DMS79 (cell line): ENCODE measurements at regions not wholly inside any gene's neighbourhood (a gene's known extent, or its start where the extent isn't known, plus 50 kb on each side); places are given as distances from the start of the nearest gene placed in this dataset.
"Not testable (repeated sequence)": the region's sequence is repeated elsewhere in the genome, so short reads cannot be mapped to it uniquely, and the experiment has no call there.

Source experiments
- DNase-seq: peaks from one replicate; lab custom pipeline; 2025; lab: John Stamatoyannopoulos, UW

GRCh38 chr6:85081102-85081501 lies 316.7 kb upstream of the TBX18 start:
- DNase-seq, result no peak

DNA sequence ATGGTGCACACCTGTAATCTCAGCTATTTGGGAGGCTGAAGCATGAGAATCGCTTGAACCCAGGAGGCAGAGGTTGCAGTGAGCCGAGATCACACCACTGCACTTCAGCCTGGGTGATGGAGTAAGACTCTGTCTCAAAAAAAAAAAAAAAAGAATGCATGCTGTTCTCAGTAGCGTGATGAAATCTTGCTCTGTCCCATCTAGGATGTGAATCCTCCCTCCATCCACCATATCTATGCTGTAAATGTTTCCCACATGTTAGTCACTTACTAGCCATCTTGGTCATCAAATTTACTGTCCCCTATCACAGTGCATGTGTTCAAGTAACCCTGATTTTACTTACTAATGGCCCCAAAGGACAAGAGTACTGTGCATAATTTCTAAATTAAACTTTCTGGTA lies 315.4 kb upstream of the TBX18 start:
- no peak for DNase-seq

GRCh38 chr6:85078058-85078457 lies 313.7 kb upstream of the TBX18 start:
- no peak for DNase-seq

GRCh38 chr6:85077098-85077497 lies 312.7 kb upstream of the TBX18 start:
- DNase-seq, result no peak

DNA sequence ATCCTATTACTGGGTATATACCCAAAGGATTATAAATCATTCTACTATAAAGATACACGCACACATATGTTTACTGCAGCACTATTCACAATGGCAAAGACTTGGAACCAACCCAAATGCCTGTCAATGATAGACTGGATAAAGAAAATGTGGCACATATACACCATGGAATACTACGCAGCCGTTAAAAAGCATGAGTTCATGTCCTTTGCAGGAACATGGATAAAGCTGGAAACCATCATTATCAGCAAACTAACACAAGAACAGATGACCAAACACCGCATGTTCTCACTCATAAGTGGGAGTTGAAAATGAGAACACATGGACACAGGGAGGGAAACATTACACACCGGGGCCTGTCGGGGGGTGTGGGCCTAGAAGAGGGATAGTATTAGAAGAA lies 307.4 kb upstream of the TBX18 start:
- DNase-seq, result not testable (repeated sequence)

GRCh38 chr6:85069577-85069976 lies 305.2 kb upstream of the TBX18 start:
- DNase-seq, result no peak

GRCh38 chr6:85068221-85068620 lies 303.8 kb upstream of the TBX18 start:
- DNase-seq, result no peak

DNA sequence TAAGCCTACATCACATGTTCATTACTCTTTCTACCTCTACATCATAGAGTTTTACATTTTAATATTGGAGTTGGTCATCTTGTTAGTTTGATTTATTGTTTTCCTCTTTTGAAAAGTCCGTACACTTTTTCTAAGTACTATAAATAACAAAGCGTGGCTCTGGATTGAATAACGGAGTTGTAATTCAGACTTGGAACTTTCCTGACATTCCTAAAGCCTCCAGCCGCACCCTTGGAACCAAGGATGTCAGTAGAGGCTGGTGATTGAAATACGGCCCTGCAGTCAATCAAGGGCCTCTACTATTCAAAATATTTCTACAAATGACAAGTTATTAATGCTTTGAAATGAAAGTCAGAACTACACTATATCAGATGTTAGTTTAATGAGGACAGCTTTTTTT lies 301.9 kb upstream of the TBX18 start:
- no peak for DNase-seq

GRCh38 chr6:85065831-85066230 lies 301.4 kb upstream of the TBX18 start:
- no peak for DNase-seq

- DNase-seq, result no peak
Observed at GRCh38 chr6:85063611-85064010, 299.2 kb upstream of the TBX18 start.

- no peak for DNase-seq
Observed at GRCh38 chr6:85062884-85063283, 298.5 kb upstream of the TBX18 start.

DNA sequence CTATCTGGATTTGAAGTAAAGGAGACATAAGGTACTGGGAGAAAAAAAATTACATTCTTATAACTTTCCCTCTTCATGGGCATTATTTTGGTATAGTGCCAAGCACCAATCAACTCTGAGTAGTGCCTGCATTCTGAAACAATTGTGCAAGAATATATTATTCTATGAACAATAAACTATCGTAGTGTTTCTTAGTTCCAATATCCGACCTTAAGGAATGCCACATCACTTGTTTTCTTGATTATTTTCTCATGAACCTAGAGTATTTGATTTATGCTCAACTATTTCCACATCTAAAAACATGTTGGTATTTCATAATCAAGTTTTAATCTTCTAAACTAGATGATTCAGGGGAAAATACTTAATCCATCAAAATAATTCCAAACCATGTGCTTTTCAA lies 294.4 kb upstream of the TBX18 start:
- no peak for DNase-seq

DNA sequence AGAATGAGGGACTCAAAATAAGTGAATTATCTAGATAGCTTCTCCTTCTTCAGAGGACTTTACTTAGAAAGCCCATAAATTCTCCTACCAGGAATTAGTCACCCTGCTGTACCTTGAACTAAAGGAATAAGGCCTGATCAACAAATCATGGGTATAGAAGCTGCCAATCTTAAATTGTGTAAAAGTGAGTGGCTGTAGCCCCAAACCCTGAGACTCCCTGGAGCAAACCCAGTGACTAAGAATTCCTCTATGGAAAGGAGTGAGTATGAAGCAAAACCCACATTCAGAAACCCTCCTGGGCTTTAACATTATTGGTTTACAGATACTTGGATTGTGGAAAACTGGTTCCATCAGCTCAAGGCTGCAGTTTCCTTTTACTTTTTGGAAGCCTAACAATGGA lies 285.8 kb upstream of the TBX18 start:
- DNase-seq, result no peak

DNA sequence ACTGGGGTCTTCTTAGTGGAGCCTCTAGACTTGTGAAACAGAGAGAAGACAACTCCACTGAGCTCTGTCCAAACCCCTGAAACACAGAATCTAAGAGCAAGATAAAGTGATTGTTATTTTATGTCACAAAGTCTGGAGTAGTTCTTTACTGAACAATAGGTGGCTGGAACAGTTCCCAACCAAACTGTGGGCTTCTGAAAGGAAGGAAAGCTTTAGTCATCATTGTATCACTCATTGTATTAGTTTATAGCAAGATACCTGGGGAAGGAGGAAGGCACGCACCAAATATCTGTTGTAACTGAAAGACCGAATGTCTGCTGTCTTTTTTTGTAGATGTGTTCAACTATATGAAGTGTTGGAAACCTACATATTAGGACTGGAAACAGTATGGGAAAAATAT lies 284.9 kb upstream of the TBX18 start:
- no peak for DNase-seq

- DNase-seq, result no peak
Observed at GRCh38 chr6:85047818-85048217, 283.4 kb upstream of the TBX18 start.

DNA sequence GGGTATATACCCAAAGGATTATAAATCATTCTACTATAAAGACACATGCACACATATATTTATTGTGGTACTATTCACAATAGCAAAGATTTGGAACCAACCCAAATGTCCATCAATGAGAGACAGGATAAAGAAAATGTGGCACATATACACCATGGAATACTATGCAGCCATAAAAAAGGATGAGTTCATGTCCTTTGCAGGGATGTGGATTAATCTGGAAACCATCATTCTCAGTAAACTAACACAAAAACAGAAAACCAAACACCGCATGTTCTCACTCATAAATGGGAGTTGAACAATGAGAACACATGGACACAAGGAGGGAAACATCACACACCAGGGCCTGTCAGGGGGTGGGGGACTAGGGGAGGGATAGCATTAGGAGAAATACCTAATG lies 281.4 kb upstream of the TBX18 start:
- DNase-seq, result not testable (repeated sequence)

DNA sequence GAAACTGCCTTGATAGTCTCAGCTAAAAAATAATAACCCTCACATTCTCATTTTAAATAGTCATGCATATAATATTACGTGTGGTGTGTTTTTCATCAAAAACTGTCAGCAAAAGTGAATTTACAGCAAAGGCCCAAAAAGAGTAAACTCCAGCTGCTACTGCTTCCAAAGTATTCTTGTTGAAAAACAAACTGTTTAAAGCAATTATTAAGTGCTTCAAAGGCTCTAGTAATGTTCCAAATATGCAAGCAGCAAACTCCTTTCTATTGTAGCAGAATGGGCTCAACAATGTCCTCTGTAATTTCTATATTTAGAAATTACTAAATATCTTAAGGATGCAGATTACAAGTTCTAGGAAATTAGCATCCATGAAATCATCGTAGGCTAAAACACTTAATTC lies 280.0 kb upstream of the TBX18 start:
- DNase-seq, result no peak

GRCh38 chr6:85041376-85041775 lies 277.0 kb upstream of the TBX18 start:
- DNase-seq, result no peak

GRCh38 chr6:85037221-85037620 lies 272.8 kb upstream of the TBX18 start:
- no peak for DNase-seq

DNA sequence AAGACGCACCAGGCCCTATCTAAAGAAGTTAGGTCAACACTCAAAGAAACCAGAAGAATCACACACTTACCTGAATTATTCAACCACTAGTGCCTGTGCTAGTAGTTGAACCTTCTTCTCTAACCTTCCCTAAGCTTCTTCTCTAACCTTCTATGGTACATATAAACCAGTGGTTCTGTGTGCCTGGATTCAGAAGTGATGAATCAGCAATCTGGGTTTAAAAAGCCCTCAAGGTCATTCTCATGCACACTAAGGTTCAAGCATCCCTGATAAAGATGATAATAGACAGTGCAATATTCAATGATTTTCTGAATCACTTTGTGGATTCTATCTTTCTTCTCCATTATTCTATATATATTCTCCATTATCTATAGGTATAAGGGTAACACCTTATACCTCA lies 271.4 kb upstream of the TBX18 start:
- no peak for DNase-seq

- no peak for DNase-seq
Observed at GRCh38 chr6:85033547-85033946, 269.1 kb upstream of the TBX18 start.

GRCh38 chr6:85026021-85026420 lies 261.6 kb upstream of the TBX18 start:
- DNase-seq, result no peak

DNA sequence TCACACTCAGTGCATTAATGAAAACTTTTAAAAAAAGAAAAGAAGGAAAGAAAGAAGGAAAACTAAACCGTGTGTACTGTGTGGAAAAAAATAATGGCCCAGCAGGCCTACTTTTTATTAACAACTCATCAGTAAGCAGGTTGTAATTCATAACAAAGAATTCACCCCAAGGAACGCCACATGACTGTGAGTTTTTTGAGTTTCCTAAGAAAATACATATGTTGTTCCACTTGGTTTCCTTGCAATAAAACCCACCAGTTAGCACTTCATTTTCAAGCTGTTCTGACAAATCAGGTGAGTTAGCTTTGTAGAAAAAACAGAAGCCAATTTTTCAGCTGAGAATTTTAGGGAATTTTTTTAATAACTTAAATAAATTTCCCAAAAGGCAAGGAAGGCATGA lies 259.3 kb upstream of the TBX18 start:
- DNase-seq, result no peak

- DNase-seq, result no peak
Observed at GRCh38 chr6:85017352-85017751, 253.0 kb upstream of the TBX18 start.

- DNase-seq, result no peak
Observed at GRCh38 chr6:85016726-85017125, 252.3 kb upstream of the TBX18 start.
